ENCODE measurements at regions not wholly inside any gene's neighbourhood (a gene's known extent, or its start where the extent isn't known, plus 50 kb on each side); places are given as distances from the start of the nearest gene placed in this dataset.

GRCh38 chr1:4970532-4970931 lies 316.1 kb downstream of the AJAP1 start:
- TF ChIP-seq CTCF (IDR thresholded peaks at IDR 0.05; ENCODE audit: control insufficient read depth, extremely low read depth, insufficient read depth), result no peak
- DNase-seq (ENCODE audit: low read depth), result peak; percentile 10
- no peak overlapping the region for H3K4me3 ChIP-seq (ENCODE audit: low read depth, low read length)

GRCh38 chr1:4969556-4970129 lies 315.2 kb downstream of the AJAP1 start:
- no peak for TF ChIP-seq CTCF (IDR thresholded peaks at IDR 0.05; ENCODE audit: control insufficient read depth, extremely low read depth, insufficient read depth)
- DNase-seq (ENCODE audit: low read depth), result no peak

GRCh38 chr1:4965346-4966075 lies 311.1 kb downstream of the AJAP1 start:
- TF ChIP-seq CTCF (IDR thresholded peaks at IDR 0.05; ENCODE audit: control insufficient read depth, extremely low read depth, insufficient read depth), result no peak
- H3K4me3 ChIP-seq (ENCODE audit: low read depth, low read length), result no peak overlapping the region
- DNase-seq (ENCODE audit: low read depth), result no peak

More at GRCh38 chr1:4969556-4970129, 315.2 kb downstream of the AJAP1 start:
- H3K4me3 ChIP-seq (ENCODE audit: low read depth, low read length), result no peak overlapping the region

- no peak for DNase-seq (ENCODE audit: low read depth)
- no peak for TF ChIP-seq CTCF (IDR thresholded peaks at IDR 0.05; ENCODE audit: control insufficient read depth, extremely low read depth, insufficient read depth)
- no peak overlapping the region for H3K4me3 ChIP-seq (ENCODE audit: low read depth, low read length)
These were observed 310.4 kb downstream of the AJAP1 start for GRCh38 chr1:4964634-4965345.

GRCh38 chr1:4963251-4963650 lies 308.8 kb downstream of the AJAP1 start:
- H3K4me3 ChIP-seq (ENCODE audit: low read depth, low read length), result no peak overlapping the region
- no peak for TF ChIP-seq CTCF (IDR thresholded peaks at IDR 0.05; ENCODE audit: control insufficient read depth, extremely low read depth, insufficient read depth)
- no peak for DNase-seq (ENCODE audit: low read depth)

- no peak overlapping the region for H3K4me3 ChIP-seq (ENCODE audit: low read depth, low read length)
- no peak for DNase-seq (ENCODE audit: low read depth)
- TF ChIP-seq CTCF (IDR thresholded peaks at IDR 0.05; ENCODE audit: control insufficient read depth, extremely low read depth, insufficient read depth), result no peak
These were observed 308.4 kb downstream of the AJAP1 start for GRCh38 chr1:4962836-4963235.
